H1 (cell line): ENCODE measurements at regions not wholly inside any gene's neighbourhood (a gene's known extent, or its start where the extent isn't known, plus 50 kb on each side); places are given as distances from the start of the nearest gene placed in this dataset.
A peak's percentile ranks its signal among the peaks of the same experiment; 100 is the strongest.

Source experiments
- CTCF ChIA-PET: fragments of 300-600 bp; sonication (Branson Sonifier 250); formaldehyde crosslinking; loops from one replicate; lab custom pipeline; 2021; ENCODE audit not compliant: partially characterized antibody; lab: Charles Lee
- POLR2A ChIA-PET: fragments of 300-600 bp; sonication (Branson Sonifier 250); formaldehyde crosslinking; loops from one replicate; lab custom pipeline; 2021; ENCODE audit warnings: inconsistent platforms; ENCODE audit not compliant: partially characterized antibody; lab: Charles Lee
- DNase-seq, 2 experiments: peaks; one replicate each; pipeline versions ENCODE4 v3.0.0 to v3.0.0-alpha.2; 2010 to 2022; ENCODE audit warnings: low spot score in 2 of 2, low read depth in 1 of 2, mixed read lengths in 1 of 2
- FAIRE-seq: peaks from 2 replicates; lab custom pipeline; 2011; peaks lifted over from hg19 to GRCh38; lab: Jason Lieb, UNC
- H2AFZ ChIP-seq: 2 replicates; pipeline ENCODE4 v1.8.1; 2012; ENCODE audit warnings: low read length, inconsistent platforms
- H2AK5ac ChIP-seq: 2 replicates; pipeline ENCODE4 v1.6.1; 2013; ENCODE audit warnings: low read depth, low read length
- H2BK120ac ChIP-seq: replicated peaks from 2 replicates; pipeline ENCODE3; 2013; ENCODE audit warnings: low read depth, low read length, inconsistent platforms
- H2BK12ac ChIP-seq: 2 replicates; pipeline ENCODE4 v1.6.1; 2013; ENCODE audit warnings: low read depth, low read length
- H2BK15ac ChIP-seq: 2 replicates; pipeline ENCODE4 v1.6.1; 2013; ENCODE audit warnings: low read length
- H2BK20ac ChIP-seq: 2 replicates; pipeline ENCODE4 v1.6.1; 2013; ENCODE audit warnings: low read length
- H2BK5ac ChIP-seq: 2 replicates; pipeline ENCODE4 v1.6.1; 2013; ENCODE audit warnings: low read depth, low read length
- H3K14ac ChIP-seq: 2 replicates; pipeline ENCODE4 v1.6.1; 2013; ENCODE audit warnings: inconsistent platforms; ENCODE audit not compliant: insufficient read length
- H3K18ac ChIP-seq: 2 replicates; pipeline ENCODE4 v1.6.1; 2013; ENCODE audit warnings: low read length; ENCODE audit errors: extremely low read depth
- H3K23ac ChIP-seq: 2 replicates; pipeline ENCODE4 v1.6.1; 2013; ENCODE audit warnings: inconsistent platforms; ENCODE audit not compliant: insufficient read length
- H3K23me2 ChIP-seq: 2 replicates; pipeline ENCODE4 v1.6.1; 2013; ENCODE audit warnings: low read depth, low read length
- H3K27ac ChIP-seq: 2 replicates; pipeline ENCODE4 v1.6.1; 2011; ENCODE audit warnings: low read depth, low read length, inconsistent platforms
- H3K27me3 ChIP-seq, 4 experiments: replicated peaks in 1 of 4; 1 replicate in 1 of 4; 2 replicates in 3 of 4; pipeline versions ENCODE4 v1.6.1 to v1.8.1; 2011 to 2013; ENCODE audit warnings: low read length in 3 of 4, mild to moderate bottlenecking in 3 of 4, inconsistent platforms in 2 of 4, mixed read lengths in 2 of 4, moderate library complexity in 1 of 4; ENCODE audit not compliant: control insufficient read depth in 3 of 4, insufficient read depth in 3 of 4; ENCODE audit errors: extremely low read depth in 1 of 4
- H3K36me3 ChIP-seq, 4 experiments: 2 replicates each; pipeline versions ENCODE4 v1.6.1 to v1.8.1; 2011 to 2013; ENCODE audit warnings: mild to moderate bottlenecking in 4 of 4, low read length in 3 of 4, moderate library complexity in 2 of 4, control low read depth in 1 of 4, inconsistent platforms in 1 of 4; ENCODE audit not compliant: insufficient read depth in 4 of 4, control insufficient read depth in 2 of 4
- H3K4ac ChIP-seq: replicated peaks from 2 replicates; pipeline ENCODE3; 2013; ENCODE audit warnings: low read length, low read depth, mixed read lengths, inconsistent platforms; ENCODE audit not compliant: insufficient read length
- H3K4me1 ChIP-seq, 4 experiments: replicated peaks in 1 of 4; 1 replicate in 1 of 4; 2 replicates in 3 of 4; pipeline versions ENCODE4 v1.6.1 to v1.8.1; 2011 to 2013; ENCODE audit warnings: low read length in 3 of 4, inconsistent platforms in 2 of 4, mixed read lengths in 1 of 4; ENCODE audit not compliant: insufficient read depth in 4 of 4, control insufficient read depth in 3 of 4
- H3K4me2 ChIP-seq, 2 experiments: 2 replicates each; pipeline versions ENCODE4 v1.6.1 to v1.8.1; 2011 to 2013; ENCODE audit warnings: low read depth in 2 of 2, low read length in 2 of 2, control low read depth in 1 of 2, inconsistent platforms in 1 of 2, mild to moderate bottlenecking in 1 of 2; ENCODE audit not compliant: insufficient read depth in 1 of 2
- H3K4me3 ChIP-seq, 4 experiments: fragments of 200-600, 300-600 bp in 1 of 4; sonication (generic), shearing (Covaris generic), sonication (Bioruptor Twin) in 1 of 4; 2 replicates each; pipeline versions ENCODE4 v1.5.1 to v1.8.1; 2011 to 2016; ENCODE audit warnings: low read length in 4 of 4, low read depth in 3 of 4, control low read depth in 2 of 4, inconsistent platforms in 2 of 4, mild to moderate bottlenecking in 2 of 4, mixed read lengths in 1 of 4, moderate library complexity in 1 of 4; ENCODE audit not compliant: insufficient read depth in 2 of 4; ENCODE audit errors: extremely low read depth in 1 of 4
- H3K56ac ChIP-seq: replicated peaks from 2 replicates; pipeline ENCODE3; 2013; ENCODE audit warnings: low read depth, mild to moderate bottlenecking, mixed read lengths, low read length, inconsistent platforms; ENCODE audit not compliant: insufficient read length
- H3K79me1 ChIP-seq: 2 replicates; pipeline ENCODE4 v1.6.1; 2013; ENCODE audit warnings: low read depth, low read length, control low read depth
- H3K79me2 ChIP-seq, 2 experiments: 2 replicates each; pipeline versions ENCODE4 v1.6.1 to v1.8.1; 2012 to 2013; ENCODE audit warnings: low read length in 2 of 2, mild to moderate bottlenecking in 2 of 2, inconsistent platforms in 1 of 2; ENCODE audit not compliant: insufficient read depth in 2 of 2, control insufficient read depth in 1 of 2
- H3K9ac ChIP-seq, 4 experiments: replicated peaks in 1 of 4; 1 replicate in 1 of 4; 2 replicates in 3 of 4; pipeline versions ENCODE4 v1.6.1 to v1.8.1; 2011 to 2013; ENCODE audit warnings: low read depth in 3 of 4, low read length in 3 of 4, control low read depth in 2 of 4, mild to moderate bottlenecking in 2 of 4, moderate library complexity in 2 of 4, inconsistent platforms in 1 of 4; ENCODE audit errors: extremely low read depth in 1 of 4
- H3K9me3 ChIP-seq, 2 experiments: 2 replicates each; pipeline versions ENCODE4 v1.6.1 to v1.8.1; 2012 to 2013; ENCODE audit warnings: mild to moderate bottlenecking in 2 of 2, moderate library complexity in 2 of 2, control low read depth in 1 of 2, inconsistent platforms in 1 of 2, low read depth in 1 of 2, low read length in 1 of 2, mixed read lengths in 1 of 2; ENCODE audit not compliant: insufficient read depth in 2 of 2
- H4K20me1 ChIP-seq, 2 experiments: replicated peaks in 1 of 2; 2 replicates each; pipeline versions ENCODE3 to v1.8.1; 2011 to 2013; ENCODE audit warnings: inconsistent platforms in 2 of 2, low read length in 2 of 2, mild to moderate bottlenecking in 1 of 2; ENCODE audit not compliant: insufficient read depth in 2 of 2, control insufficient read depth in 1 of 2
- H4K5ac ChIP-seq: 2 replicates; pipeline ENCODE4 v1.6.1; 2013; ENCODE audit warnings: low read length, low read depth, mixed read lengths, inconsistent platforms; ENCODE audit not compliant: insufficient read length
- H4K8ac ChIP-seq: 2 replicates; pipeline ENCODE4 v1.8.0; 2013; ENCODE audit warnings: mild to moderate bottlenecking, moderate library complexity, low read length, inconsistent platforms; ENCODE audit not compliant: insufficient read depth; ENCODE audit errors: extremely low read depth
- H4K91ac ChIP-seq: replicated peaks from 2 replicates; pipeline ENCODE3; 2013; ENCODE audit warnings: low read length, mixed read lengths, inconsistent platforms; ENCODE audit not compliant: insufficient read length
- ASH2L ChIP-seq: fragments of 200-600, 300-600 bp; sonication (generic); IDR thresholded peaks from one replicate; pipeline ENCODE4 v1.7.1; 2017; ENCODE audit warnings: low read length
- SAP30 ChIP-seq: fragments of 300-600 bp; sonication (generic); IDR thresholded peaks from 2 replicates; pipeline ENCODE4 v1.7.1; 2012; ENCODE audit warnings: low read length, moderate library complexity, mild to moderate bottlenecking, inconsistent platforms; ENCODE audit not compliant: insufficient read depth, insufficient replicate concordance
- WGBS, 2 experiments: shearing (Covaris generic) in 1 of 2; methylation state at CpG; one replicate each; pipeline versions ENCODE4 v1.1.6 to v1.1.7; 2013 to 2015; ENCODE audit warnings: low lambda C conversion rate in 2 of 2, mixed read lengths in 2 of 2, inconsistent platforms in 1 of 2, low coverage in 1 of 2, missing lambda C conversion rate in 1 of 2; ENCODE audit not compliant: insufficient replicate concordance in 2 of 2, insufficient coverage in 1 of 2, insufficient read length in 1 of 2; ENCODE audit errors: extremely low coverage in 1 of 2, missing lambda C conversion rate in 1 of 2; 5-methylcytosine and 5-hydroxymethylcytosine counted together

DNA sequence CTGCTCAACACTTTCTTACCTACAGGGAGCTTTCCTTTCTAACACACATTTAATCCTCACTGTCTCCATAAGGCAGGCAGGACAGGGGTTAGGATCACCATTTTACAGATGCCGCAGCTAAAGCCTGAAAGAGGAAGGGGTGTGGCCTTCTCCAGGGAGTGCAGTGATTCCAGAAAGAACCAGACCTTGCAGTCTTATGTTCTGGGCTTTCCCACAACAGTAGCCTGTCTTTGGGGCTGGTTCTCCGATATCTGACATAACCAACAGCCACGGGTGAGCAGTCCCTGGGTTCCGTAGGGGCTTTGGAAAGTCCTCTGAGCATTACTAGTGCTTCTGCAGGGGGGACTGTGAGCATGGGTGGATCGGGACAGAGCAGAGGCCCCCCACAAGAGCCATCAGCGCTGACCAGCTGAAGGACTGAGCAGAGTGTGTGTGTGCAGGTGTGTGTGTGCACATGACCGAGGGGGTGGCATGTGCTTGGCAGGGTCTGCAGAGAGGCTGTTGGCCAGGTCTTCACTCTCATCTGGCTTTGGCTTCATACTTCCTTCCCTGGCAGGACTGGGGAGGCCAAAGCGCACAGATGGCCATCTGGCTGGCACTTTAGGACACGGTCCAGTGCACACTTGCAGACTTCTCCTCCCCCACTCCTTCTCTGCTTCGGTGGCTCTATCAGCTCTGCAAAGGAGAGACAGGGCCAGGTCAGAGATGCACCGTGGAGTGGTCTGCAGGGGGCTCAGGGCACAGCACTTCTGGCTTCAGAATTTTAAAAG lies 400.3 kb downstream of the RPS24 start:
- ChIA-PET CTCF (interaction anchor here (1.0 to 2.2 kb wide), 12 partner anchors 10 to 387 kb away, joined by 3 to 7 read pairs (median 4); no protein-coding TSS in a partner anchor), POLR2A (no interaction called here)
- Histone ChIP-seq H4K5ac (no peak overlapping the region), H3K79me2 (no peaks in the 10 kb centered on the region), H3K18ac (no peak overlapping the region), H2BK20ac (no peak overlapping the region), H2BK12ac (no peak overlapping the region), H3K56ac (no peak overlapping the region), H3K27ac (no peak overlapping the region), H4K8ac (peak overlapping the region; percentile 38), H3K23me2 (no peaks in the 10 kb centered on the region), H3K79me1 (no peaks in the 10 kb centered on the region), H2BK120ac (no peak overlapping the region), H3K23ac (no peak overlapping the region), H4K91ac (no peak overlapping the region), H3K36me3 (no peaks in the 10 kb centered on the region), H4K20me1 (no peaks in the 10 kb centered on the region), H3K4me3 (no peak overlapping the region), H3K4ac (no peak overlapping the region), H3K27me3 (no peaks in the 10 kb centered on the region), H3K14ac (no peak overlapping the region), H2AK5ac (no peak overlapping the region), H3K4me1 (no peaks in the 10 kb centered on the region; a peak in 1 of 7 replicates), H2BK5ac (no peak overlapping the region), H3K9ac (no peak overlapping the region), H3K9me3 (no peaks in the 10 kb centered on the region), H3K4me2 (no peak overlapping the region), H2AFZ (no peak overlapping the region), H2BK15ac (no peak overlapping the region; the same call in 1 of the 2 replicates)
- no peak for DNase-seq
- FAIRE-seq: no peak
- TF ChIP-seq ASH2L (no peak), SAP30 (no peak)
- 89% methylated on average over 11 of the region's 11 CpGs; no CpG with 5 or more reads in 1 of the 2 experiments for WGBS, 2 experiments
